ENCODE measurements at regions not wholly inside any gene's neighbourhood (a gene's known extent, or its start where the extent isn't known, plus 50 kb on each side); places are given as distances from the start of the nearest gene placed in this dataset.

- no peak overlapping the region for H3K4me3 ChIP-seq (replicated peaks; ENCODE audit: low read depth, low read length)
- DNase-seq (ENCODE audit: low read depth) = no peak
- TF ChIP-seq, protein P1, sequence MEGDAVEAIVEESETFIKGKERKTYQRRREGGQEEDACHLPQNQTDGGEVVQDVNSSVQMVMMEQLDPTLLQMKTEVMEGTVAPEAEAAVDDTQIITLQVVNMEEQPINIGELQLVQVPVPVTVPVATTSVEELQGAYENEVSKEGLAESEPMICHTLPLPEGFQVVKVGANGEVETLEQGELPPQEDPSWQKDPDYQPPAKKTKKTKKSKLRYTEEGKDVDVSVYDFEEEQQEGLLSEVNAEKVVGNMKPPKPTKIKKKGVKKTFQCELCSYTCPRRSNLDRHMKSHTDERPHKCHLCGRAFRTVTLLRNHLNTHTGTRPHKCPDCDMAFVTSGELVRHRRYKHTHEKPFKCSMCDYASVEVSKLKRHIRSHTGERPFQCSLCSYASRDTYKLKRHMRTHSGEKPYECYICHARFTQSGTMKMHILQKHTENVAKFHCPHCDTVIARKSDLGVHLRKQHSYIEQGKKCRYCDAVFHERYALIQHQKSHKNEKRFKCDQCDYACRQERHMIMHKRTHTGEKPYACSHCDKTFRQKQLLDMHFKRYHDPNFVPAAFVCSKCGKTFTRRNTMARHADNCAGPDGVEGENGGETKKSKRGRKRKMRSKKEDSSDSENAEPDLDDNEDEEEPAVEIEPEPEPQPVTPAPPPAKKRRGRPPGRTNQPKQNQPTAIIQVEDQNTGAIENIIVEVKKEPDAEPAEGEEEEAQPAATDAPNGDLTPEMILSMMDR (IDR thresholded peaks at IDR 0.05; ENCODE audit: low read length, missing control alignments) = no peak
These were observed 392.3 kb upstream of the MEF2C start for GRCh38 chr5:89275066-89275855.

GRCh38 chr5:89273289-89273688, 390.3 kb upstream of the MEF2C start:
- H3K4me3 ChIP-seq (replicated peaks; ENCODE audit: low read depth, low read length) = no peak overlapping the region
- TF ChIP-seq, protein P1 (IDR thresholded peaks at IDR 0.05; ENCODE audit: low read length, missing control alignments) = no peak
- DNase-seq (ENCODE audit: low read depth) = no peak

GRCh38 chr5:89270901-89271300, 387.9 kb upstream of the MEF2C start:
- DNase-seq (ENCODE audit: low read depth) = no peak
- no peak overlapping the region for H3K4me3 ChIP-seq (replicated peaks; ENCODE audit: low read depth, low read length)
- TF ChIP-seq, protein P1 (IDR thresholded peaks at IDR 0.05; ENCODE audit: low read length, missing control alignments) = no peak

DNA sequence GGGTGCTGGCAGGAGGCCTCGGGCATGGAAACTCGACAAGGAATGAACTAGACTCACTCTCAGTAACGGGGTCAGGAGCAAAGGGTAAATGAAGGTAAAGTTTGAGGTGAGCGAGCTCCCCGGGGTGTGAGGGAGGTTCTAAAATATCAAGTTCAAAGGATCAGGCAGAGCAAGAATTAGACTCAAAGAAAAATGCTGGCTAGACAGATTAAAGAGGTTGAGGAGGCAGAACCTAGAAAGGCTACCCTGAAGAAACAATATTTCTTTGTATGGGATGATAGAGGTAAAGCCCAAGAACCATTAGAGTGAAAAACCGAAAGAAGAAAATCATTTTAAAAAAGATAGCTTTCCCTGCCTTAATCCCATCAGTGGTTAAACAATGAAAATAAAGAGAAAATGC, 386.7 kb upstream of the MEF2C start:
- TF ChIP-seq, protein P1 (IDR thresholded peaks at IDR 0.05; ENCODE audit: low read length, missing control alignments) = no peak
- no peak for DNase-seq (ENCODE audit: low read depth)
- H3K4me3 ChIP-seq (replicated peaks; ENCODE audit: low read depth, low read length) = no peak overlapping the region

- no peak for DNase-seq (ENCODE audit: low read depth)
- TF ChIP-seq, protein P1 (IDR thresholded peaks at IDR 0.05; ENCODE audit: low read length, missing control alignments) = no peak
- H3K4me3 ChIP-seq (replicated peaks; ENCODE audit: low read depth, low read length) = no peak overlapping the region
These were observed 385.5 kb upstream of the MEF2C start for GRCh38 chr5:89268460-89268859.

DNA sequence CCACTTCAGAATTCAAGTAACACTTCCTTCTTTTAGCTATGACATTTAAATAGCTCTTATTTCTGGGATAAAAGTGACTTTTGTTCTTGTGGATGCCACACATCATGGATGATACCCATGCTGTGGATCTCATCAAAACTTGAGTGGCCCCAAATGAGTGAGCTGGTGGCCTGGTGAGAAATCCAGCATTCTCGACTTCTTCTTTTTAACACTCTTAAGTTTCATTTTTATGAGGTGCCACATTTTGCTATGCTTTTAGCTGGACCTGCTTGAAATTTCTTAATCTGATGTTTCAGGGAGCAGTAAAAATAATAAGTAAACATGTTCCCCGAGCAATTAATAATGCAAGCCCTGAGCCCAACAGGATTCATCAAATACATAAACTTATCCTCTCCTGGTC, 384.8 kb upstream of the MEF2C start:
- H3K4me3 ChIP-seq (replicated peaks; ENCODE audit: low read depth, low read length) = no peak overlapping the region
- no peak for DNase-seq (ENCODE audit: low read depth)
- TF ChIP-seq, protein P1 (IDR thresholded peaks at IDR 0.05; ENCODE audit: low read length, missing control alignments) = no peak

All from fibroblast of pulmonary artery (primary cell).